ENCODE measurements at regions not wholly inside any gene's neighbourhood (a gene's known extent, or its start where the extent isn't known, plus 50 kb on each side); places are given as distances from the start of the nearest gene placed in this dataset.

- Histone ChIP-seq H2AFZ (ENCODE audit: low read depth, low read length) (no peak overlapping the region), H3K4me3 (ENCODE audit: low read length) (no peak overlapping the region), H3K9me3 (ENCODE audit: low read length) (no peaks in the 10 kb centered on the region), H3K27me3 (ENCODE audit: insufficient read depth, low read length) (no peaks in the 10 kb centered on the region), H3K4me1 (ENCODE audit: insufficient read depth, low read length) (peaks cover 22% of the 10 kb centered on the region), H3K36me3 (ENCODE audit: insufficient read depth, low read length) (no peaks in the 10 kb centered on the region)
Measured at GRCh38 chr11:19511066-19511412, 201.6 kb upstream of the NAV2 start.

DNA sequence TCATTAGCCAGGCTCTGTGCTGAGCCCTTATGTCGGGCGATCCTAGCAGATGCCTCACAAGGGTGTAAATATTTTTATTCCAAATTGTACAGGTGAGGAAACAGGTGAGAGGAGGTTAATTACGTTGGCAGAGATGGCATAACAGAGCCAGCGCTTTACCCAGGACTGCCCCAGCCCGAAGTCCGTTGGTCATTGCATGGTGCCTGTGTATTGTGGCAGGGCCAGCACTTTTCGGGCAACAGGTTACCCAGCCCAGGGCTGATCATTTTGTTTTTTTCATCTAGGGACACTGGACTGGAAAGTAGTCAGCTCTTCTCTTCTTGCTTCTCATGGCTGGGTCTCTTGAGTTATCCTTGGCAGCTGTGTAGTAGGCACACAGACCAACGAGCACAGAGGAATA is 202.2 kb upstream of the NAV2 start:
- no peaks in the 10 kb centered on the region for H3K9me3 ChIP-seq (ENCODE audit: low read length)
- no peaks in the 10 kb centered on the region for H3K36me3 ChIP-seq (ENCODE audit: insufficient read depth, low read length)
- peaks cover 22% of the 10 kb centered on the region for H3K4me1 ChIP-seq (ENCODE audit: insufficient read depth, low read length)
- no peak overlapping the region for H3K4me3 ChIP-seq (ENCODE audit: low read length)
- H3K27me3 ChIP-seq (ENCODE audit: insufficient read depth, low read length), result no peaks in the 10 kb centered on the region
- no peak overlapping the region for H2AFZ ChIP-seq (ENCODE audit: low read depth, low read length)

DNA sequence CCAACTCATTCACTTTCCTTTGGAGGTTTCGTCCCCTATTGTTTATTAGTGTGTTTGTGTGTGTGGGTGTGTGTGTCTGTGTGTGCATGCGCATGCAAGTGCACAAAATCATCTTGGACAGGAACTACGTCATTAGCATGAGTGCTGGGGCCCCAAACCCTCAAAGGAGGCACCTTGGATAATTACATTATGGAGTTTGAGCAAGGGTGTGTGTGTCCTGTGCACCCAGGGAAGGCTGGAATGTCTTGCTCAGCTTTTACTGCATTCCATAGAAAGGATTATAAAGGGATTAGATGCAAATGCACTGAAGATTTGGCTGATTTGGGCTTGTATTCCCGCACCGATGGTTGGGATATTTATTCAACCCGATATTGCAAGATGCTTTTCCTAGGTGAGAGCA is 203.4 kb upstream of the NAV2 start:
- Histone ChIP-seq H3K36me3 (ENCODE audit: insufficient read depth, low read length) (no peaks in the 10 kb centered on the region), H3K9me3 (ENCODE audit: low read length) (no peaks in the 10 kb centered on the region), H3K27me3 (ENCODE audit: insufficient read depth, low read length) (no peaks in the 10 kb centered on the region), H3K4me3 (ENCODE audit: low read length) (no peak overlapping the region), H3K4me1 (ENCODE audit: insufficient read depth, low read length) (peaks cover 22% of the 10 kb centered on the region), H2AFZ (ENCODE audit: low read depth, low read length) (no peak overlapping the region)

- Histone ChIP-seq H3K27me3 (ENCODE audit: insufficient read depth, low read length) (no peaks in the 10 kb centered on the region), H3K4me3 (ENCODE audit: low read length) (no peak overlapping the region), H3K9me3 (ENCODE audit: low read length) (no peaks in the 10 kb centered on the region), H3K36me3 (ENCODE audit: insufficient read depth, low read length) (no peaks in the 10 kb centered on the region), H3K4me1 (ENCODE audit: insufficient read depth, low read length) (peaks cover 22% of the 10 kb centered on the region), H2AFZ (ENCODE audit: low read depth, low read length) (no peak overlapping the region)
Measured at GRCh38 chr11:19508165-19508564, 204.5 kb upstream of the NAV2 start.

DNA sequence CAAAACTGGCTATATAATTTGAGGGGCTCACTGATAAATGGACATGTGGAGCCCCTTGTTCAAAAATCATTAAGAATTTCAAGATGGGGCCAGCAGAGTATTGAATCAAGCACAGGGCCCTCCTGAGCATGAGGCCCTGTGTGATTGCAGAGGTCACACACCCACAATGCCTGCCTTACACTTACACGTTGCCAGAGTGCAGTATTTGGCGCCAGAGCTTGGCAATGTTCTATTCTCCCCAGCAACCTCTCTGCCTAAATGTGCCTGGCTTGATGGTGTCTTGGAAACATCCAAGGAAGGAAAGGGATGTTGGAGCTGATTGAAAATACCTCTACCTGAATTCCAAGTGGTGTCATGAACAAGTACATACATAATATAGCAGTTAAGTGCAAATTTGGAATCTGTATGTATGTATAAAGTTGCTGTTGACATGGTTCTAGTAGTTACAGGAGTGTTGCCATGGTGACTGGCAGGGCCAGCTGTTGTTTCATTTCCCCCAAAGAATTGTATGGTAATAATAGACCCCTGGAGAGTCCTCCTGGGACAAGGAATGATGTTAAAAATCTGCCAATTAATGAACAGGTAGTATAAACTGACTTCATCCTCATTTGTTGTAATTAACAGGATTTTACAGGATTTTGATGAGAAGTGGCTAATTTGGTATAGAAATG is 205.7 kb upstream of the NAV2 start:
- no peaks in the 10 kb centered on the region for H3K9me3 ChIP-seq (ENCODE audit: low read length)
- no peak overlapping the region for H3K4me3 ChIP-seq (ENCODE audit: low read length)
- peaks cover 22% of the 10 kb centered on the region for H3K4me1 ChIP-seq (ENCODE audit: insufficient read depth, low read length)
- no peak overlapping the region for H2AFZ ChIP-seq (ENCODE audit: low read depth, low read length)
- no peaks in the 10 kb centered on the region for H3K36me3 ChIP-seq (ENCODE audit: insufficient read depth, low read length)
- no peaks in the 10 kb centered on the region for H3K27me3 ChIP-seq (ENCODE audit: insufficient read depth, low read length)

DNA sequence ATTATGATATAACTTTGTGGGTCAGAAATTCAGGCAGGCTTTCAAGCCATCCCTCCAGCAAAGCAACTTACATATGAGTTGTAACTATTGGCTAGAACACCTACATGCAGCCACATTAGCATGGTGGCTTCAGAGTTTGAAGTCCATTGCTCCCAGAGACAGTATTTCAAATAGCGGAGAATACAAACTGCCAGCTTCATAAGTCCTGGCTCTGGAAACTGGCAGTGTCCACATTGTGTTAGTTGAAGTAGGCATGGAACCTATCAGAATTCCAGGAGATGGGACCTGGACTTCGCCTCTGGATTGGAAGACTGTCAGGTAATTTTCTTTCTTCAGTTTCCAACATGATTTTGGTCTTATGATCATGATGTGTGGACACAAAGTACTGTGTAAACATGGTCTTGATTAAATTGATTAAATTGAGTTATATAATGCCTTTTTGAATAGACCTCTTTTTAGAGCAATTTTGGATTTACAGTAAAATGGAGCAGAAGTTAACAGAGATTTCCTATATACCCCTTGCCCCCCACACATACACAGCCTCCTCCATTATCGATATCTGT is 209.9 kb upstream of the NAV2 start:
- Histone ChIP-seq H3K36me3 (ENCODE audit: insufficient read depth, low read length) (no peaks in the 10 kb centered on the region), H2AFZ (ENCODE audit: low read depth, low read length) (no peak overlapping the region), H3K4me3 (ENCODE audit: low read length) (no peak overlapping the region), H3K27me3 (ENCODE audit: insufficient read depth, low read length) (no peaks in the 10 kb centered on the region), H3K9me3 (ENCODE audit: low read length) (no peaks in the 10 kb centered on the region), H3K4me1 (ENCODE audit: insufficient read depth, low read length) (peaks cover 18% of the 10 kb centered on the region)

DNA sequence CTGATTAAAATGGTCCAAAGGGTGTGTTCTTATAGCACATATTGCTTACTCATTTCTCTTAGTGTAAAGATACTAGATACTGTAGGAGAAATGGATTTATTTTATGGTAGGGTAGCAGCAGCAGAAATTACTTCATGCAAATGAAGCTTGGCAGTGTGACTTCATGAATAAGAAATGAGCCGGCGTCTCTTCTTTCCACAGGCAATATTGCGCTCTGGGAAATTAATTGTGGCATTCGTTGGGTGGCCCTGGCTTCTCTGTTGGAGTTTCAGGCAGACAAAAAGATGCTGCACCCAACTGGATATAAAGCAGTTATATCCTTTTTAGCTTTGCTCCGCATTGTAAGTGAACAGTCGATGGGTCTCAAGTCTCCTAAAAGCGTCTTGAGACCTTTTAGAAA is 211.0 kb upstream of the NAV2 start:
- no peaks in the 10 kb centered on the region for H3K9me3 ChIP-seq (ENCODE audit: low read length)
- H3K36me3 ChIP-seq (ENCODE audit: insufficient read depth, low read length), result no peaks in the 10 kb centered on the region
- H2AFZ ChIP-seq (ENCODE audit: low read depth, low read length), result no peak overlapping the region
- no peak overlapping the region for H3K4me3 ChIP-seq (ENCODE audit: low read length)
- no peaks in the 10 kb centered on the region for H3K27me3 ChIP-seq (ENCODE audit: insufficient read depth, low read length)
- H3K4me1 ChIP-seq (ENCODE audit: insufficient read depth, low read length), result peaks cover 8% of the 10 kb centered on the region

DNA sequence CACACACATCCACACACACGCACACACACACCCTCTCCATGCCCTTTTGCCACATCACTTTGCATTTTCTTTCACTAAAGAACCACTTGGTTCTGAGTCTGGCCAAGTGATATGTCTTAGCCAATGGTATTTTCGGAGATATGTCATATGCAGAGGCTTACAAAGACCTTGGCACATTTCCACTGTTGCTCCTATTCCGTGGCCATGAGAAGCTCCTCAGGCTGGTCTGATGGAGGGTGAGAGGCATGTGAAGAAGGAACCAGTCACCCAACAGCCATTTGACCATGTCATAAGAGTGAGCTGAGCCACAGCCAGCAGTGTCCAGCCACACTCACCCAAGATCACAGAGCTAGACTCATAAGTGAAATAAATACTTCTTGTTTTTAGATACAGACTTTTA is 212.6 kb upstream of the NAV2 start:
- Histone ChIP-seq H3K27me3 (ENCODE audit: insufficient read depth, low read length) (no peaks in the 10 kb centered on the region), H3K36me3 (ENCODE audit: insufficient read depth, low read length) (no peaks in the 10 kb centered on the region), H3K9me3 (ENCODE audit: low read length) (no peaks in the 10 kb centered on the region), H2AFZ (ENCODE audit: low read depth, low read length) (no peak overlapping the region), H3K4me3 (ENCODE audit: low read length) (no peak overlapping the region), H3K4me1 (ENCODE audit: insufficient read depth, low read length) (peaks cover 8% of the 10 kb centered on the region)

DNA sequence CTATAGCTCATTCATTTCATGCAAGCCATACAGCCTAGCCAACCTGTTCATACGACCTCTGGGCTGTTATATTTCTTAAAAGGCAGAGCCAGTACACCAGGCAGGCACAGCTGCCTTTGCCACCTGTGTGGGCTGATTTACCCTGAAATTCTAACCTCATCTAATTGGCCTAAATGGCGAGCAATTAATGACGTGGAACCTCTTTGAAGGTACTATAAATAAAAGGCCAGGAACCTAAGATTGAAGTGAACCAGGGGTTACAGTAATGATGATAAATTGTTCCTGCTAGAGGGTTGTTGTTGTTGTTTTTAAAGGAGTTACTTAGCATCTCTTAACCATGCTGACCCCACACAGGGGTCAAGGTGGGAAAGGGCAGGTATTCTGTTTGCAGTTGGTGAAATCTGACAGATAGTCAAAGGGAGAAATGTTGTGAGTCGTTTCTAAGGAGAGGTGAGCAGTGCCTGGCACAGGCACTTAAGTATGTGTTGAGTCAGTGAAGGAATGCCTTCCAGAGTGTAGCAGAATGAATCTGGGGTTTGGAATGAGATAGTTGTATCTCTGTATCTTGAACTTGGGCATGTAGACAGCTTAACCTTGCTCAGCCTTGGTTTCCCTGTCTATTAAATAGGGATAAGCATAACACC is 213.5 kb upstream of the NAV2 start:
- H3K27me3 ChIP-seq (ENCODE audit: insufficient read depth, low read length), result no peaks in the 10 kb centered on the region
- H3K4me3 ChIP-seq (ENCODE audit: low read length), result no peak overlapping the region
- H3K4me1 ChIP-seq (ENCODE audit: insufficient read depth, low read length), result peaks cover 12% of the 10 kb centered on the region
- no peaks in the 10 kb centered on the region for H3K9me3 ChIP-seq (ENCODE audit: low read length)
- H3K36me3 ChIP-seq (ENCODE audit: insufficient read depth, low read length), result no peaks in the 10 kb centered on the region
- no peak overlapping the region for H2AFZ ChIP-seq (ENCODE audit: low read depth, low read length)

- H3K4me3 ChIP-seq (ENCODE audit: low read length), result no peak overlapping the region
- peaks cover 8% of the 10 kb centered on the region for H3K4me1 ChIP-seq (ENCODE audit: insufficient read depth, low read length)
- no peaks in the 10 kb centered on the region for H3K9me3 ChIP-seq (ENCODE audit: low read length)
- H3K36me3 ChIP-seq (ENCODE audit: insufficient read depth, low read length), result no peaks in the 10 kb centered on the region
- H2AFZ ChIP-seq (ENCODE audit: low read depth, low read length), result no peak overlapping the region
- no peaks in the 10 kb centered on the region for H3K27me3 ChIP-seq (ENCODE audit: insufficient read depth, low read length)
Measured at GRCh38 chr11:19493446-19494213, 219.0 kb upstream of the NAV2 start.

DNA sequence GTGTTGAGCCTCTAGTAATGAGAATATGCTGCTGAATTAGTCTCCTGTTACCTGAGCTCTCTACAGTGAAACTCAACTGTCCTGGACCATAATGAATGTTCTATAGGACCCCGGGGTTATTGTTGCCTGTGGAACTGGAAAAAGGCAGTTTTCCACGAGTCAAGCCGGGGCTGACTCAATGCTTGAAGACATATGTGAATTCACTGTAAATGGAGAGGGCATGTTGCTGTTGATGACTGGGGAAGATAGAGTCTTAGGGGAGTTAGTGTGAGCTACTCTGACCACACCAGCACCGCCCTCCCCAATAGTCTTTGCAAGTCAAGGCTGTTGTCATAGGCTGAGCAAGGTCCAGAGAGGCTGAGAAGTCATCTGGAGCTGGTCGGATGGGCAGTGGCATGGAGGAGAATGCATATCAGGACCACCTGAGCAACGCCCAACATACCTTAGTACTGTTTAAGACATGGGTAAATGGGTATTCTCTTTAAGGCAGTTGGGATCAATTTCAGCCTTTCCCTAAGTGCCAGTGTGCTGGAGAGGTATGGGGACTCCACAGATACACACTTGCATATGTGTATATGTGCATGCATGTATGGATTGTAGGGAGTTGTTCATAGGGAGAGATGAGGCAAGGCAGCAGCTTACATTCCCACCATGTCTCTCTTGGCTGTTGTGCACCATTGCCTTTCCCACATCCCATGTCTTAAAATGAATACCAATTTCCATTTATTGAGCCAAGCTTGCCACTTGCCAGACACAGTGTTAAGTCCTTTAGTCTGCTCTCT is 230.1 kb upstream of the NAV2 start:
- Histone ChIP-seq H3K36me3 (ENCODE audit: insufficient read depth, low read length) (no peaks in the 10 kb centered on the region), H3K9me3 (ENCODE audit: low read length) (no peaks in the 10 kb centered on the region), H3K4me3 (ENCODE audit: low read length) (no peak overlapping the region), H3K27me3 (ENCODE audit: insufficient read depth, low read length) (no peaks in the 10 kb centered on the region), H3K4me1 (ENCODE audit: insufficient read depth, low read length) (peaks cover 24% of the 10 kb centered on the region), H2AFZ (ENCODE audit: low read depth, low read length) (no peak overlapping the region)

GRCh38 chr11:19480540-19480939 is 232.1 kb upstream of the NAV2 start:
- H2AFZ ChIP-seq (ENCODE audit: low read depth, low read length), result no peak overlapping the region
- no peaks in the 10 kb centered on the region for H3K36me3 ChIP-seq (ENCODE audit: insufficient read depth, low read length)
- H3K9me3 ChIP-seq (ENCODE audit: low read length), result no peaks in the 10 kb centered on the region
- peaks cover 27% of the 10 kb centered on the region for H3K4me1 ChIP-seq (ENCODE audit: insufficient read depth, low read length)
- no peak overlapping the region for H3K4me3 ChIP-seq (ENCODE audit: low read length)
- H3K27me3 ChIP-seq (ENCODE audit: insufficient read depth, low read length), result no peaks in the 10 kb centered on the region

GRCh38 chr11:19478891-19479290 is 233.7 kb upstream of the NAV2 start:
- no peaks in the 10 kb centered on the region for H3K36me3 ChIP-seq (ENCODE audit: insufficient read depth, low read length)
- no peaks in the 10 kb centered on the region for H3K9me3 ChIP-seq (ENCODE audit: low read length)
- H3K4me1 ChIP-seq (ENCODE audit: insufficient read depth, low read length), result peaks cover 42% of the 10 kb centered on the region

More at GRCh38 chr11:19478891-19479290, 233.7 kb upstream of the NAV2 start:
- Histone ChIP-seq H3K4me3 (ENCODE audit: low read length) (no peak overlapping the region), H2AFZ (ENCODE audit: low read depth, low read length) (no peak overlapping the region), H3K27me3 (ENCODE audit: insufficient read depth, low read length) (no peaks in the 10 kb centered on the region)

Data from neuron (in vitro differentiated cells).